Ecto neural progenitor cell (in vitro differentiated cells): ENCODE measurements at regions not wholly inside any gene's neighbourhood (a gene's known extent, or its start where the extent isn't known, plus 50 kb on each side); places are given as distances from the start of the nearest gene placed in this dataset.

ENCODE experiments used
- DNase-seq: peaks from one replicate; pipeline ENCODE4 v3.0.0-alpha.2; 2018; ENCODE audit warnings: low spot score

DNA sequence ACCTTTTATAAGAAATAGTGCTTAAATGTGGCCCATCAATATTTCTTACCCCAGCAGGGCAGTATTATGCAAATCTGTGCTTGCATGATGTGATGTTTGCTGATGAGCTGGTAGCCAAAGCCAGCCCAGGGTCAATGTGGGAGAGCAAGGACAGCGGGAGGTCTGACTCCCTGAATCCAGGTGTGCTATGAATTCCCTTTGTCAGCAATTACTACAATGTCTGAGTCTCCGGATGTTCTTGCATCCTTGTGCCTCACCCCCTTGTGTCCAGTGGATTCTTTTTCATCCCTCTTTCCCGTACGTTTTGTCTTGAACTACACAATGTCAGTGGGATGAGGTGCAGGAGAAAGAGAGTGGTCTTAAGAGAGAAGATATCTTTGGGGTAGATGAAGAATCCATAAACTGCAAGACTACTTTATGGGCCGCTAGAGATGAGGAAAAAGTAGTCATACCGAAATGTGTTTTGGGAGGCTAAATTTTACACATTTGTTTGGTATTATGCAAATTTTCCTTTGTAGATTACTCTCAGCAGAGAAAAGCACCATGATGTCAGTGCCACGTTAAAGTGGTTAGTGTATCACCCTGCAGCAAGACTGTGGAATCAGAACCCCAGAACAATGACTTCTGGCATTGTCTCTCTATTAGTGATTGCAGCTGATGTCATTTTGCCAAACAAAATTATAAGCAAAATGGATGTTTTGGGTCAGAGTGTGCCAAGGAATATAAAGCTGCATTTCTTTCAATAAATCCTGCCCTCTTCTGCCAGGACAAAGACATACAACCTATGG is 53.5 kb upstream of the TSHZ3 start:
- DNase-seq = no peak

DNA sequence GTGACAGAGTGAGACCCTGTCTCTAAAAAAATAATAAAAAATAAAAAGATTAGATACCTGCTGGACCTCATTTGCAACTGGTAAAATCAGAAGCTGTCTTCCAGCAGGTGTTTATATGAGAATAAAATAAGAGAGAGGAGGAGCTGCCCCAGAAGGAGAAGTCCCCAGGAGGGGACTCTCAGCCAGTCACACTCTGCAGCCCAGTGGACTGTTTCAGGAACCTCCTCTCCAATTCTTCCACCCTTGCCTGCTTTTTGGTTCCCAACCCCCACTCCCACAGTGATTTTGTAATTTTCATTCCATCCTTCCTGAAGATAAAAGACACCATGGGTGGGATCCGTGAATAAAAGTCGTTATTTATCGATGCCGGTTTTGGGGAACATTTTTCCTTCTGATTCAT is 56.9 kb upstream of the TSHZ3 start:
- no peak for DNase-seq

DNA sequence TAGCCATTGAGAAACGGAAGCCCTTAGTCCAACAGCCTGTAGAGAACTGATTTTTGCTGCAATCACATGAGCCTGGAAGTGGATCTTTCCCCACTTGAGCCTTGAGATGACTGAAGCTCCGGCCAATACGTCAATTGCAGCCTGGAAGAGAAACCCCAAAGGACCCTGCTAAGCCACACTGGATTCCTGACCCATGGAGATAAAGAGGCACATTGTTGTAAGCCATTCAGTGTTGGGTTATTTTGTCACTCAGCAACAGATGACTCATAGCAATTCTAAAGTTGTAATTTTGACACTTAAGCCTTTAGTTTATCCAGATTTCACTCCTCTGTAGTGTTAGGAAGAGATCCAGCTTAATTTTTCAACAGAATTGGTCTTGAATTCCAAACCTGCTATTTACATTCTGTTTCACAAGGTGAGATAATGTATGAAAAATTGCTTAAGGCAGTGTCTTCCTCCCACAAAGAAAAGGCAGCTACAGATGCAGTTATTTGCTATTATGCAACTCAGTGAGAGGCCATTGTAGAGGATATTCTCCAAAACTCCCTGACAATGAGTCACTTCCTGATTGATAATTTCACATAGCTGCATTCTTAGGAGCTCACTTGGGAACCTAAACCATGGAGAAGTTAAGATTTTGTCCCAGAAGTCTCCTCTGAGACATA is 59.4 kb upstream of the TSHZ3 start:
- no peak for DNase-seq

DNA sequence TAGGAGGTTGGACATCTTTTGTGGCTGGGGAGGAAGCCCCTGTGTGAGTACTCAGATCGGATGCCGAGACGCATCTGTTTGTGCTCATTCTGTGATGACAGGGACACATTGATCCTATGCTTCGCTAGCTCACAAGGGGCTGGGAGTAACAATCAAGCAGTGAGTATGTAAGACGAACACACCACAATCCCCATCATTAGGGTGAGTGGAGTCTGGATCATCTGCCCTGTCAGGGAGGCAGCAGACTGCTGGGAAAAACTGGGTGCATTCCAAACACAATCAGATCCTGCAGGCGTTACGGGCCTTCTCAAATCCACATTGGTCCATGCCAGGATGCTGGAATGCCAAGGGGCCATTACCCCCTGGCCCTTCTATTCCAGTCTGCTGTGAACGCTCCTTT is 64.1 kb upstream of the TSHZ3 start:
- DNase-seq = no peak

DNA sequence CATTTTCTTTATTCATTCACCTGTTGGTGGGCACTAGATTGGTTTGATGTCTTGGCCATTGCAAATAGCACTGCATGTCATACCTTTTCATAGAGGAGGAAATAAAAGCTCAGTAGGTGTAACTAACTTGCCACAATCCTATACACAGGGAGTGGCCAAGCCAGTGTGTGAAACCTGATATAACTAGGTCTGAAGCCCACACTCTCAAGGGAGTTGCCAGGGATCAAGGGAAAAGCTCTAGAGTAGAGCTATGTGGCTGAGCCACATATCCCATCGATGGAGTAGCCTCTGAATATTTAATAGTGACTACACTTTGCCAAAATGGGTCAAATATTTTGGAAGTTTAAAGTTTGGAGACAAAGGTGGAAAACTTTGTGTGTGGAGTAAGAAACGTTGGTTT is 66.1 kb upstream of the TSHZ3 start:
- DNase-seq = no peak

DNA sequence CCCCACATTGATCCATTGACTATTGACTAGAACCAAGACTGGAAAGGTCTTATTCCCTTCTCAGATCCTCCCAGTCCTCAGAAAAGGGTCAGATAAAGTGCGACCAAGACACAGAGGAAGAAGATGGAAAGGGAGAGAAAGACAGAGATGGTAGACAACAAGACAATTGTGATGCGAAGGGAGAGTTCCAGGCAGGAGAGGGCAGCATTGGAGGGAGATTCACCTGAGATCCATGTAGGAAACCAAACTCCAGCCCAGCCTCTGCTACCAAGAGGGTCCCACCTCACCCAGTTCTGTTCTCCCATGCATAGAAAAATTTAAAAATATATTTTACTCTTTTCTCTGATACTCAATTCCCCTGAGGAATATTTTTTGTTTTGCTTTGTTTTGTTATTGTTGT is 67.3 kb upstream of the TSHZ3 start:
- no peak for DNase-seq

DNA sequence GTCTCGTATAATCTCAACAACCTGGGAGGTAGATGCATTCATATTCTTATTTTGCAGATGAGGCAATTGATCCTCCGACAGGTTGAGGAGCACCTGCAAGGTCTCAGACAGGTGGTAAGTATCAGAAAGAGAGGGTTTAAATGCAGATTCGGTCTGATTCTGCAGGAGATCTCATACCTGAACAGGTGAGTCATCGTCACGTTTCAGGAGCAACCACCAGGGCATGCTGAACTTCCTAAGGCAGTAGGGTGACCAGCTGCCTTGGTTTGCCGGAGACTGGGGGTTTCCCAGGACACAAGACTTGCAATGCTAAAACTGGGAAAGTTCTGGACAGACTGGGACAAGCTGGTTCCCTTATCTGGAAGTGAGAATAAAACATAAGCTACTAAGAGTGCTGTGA is 68.8 kb upstream of the TSHZ3 start:
- no peak for DNase-seq

DNA sequence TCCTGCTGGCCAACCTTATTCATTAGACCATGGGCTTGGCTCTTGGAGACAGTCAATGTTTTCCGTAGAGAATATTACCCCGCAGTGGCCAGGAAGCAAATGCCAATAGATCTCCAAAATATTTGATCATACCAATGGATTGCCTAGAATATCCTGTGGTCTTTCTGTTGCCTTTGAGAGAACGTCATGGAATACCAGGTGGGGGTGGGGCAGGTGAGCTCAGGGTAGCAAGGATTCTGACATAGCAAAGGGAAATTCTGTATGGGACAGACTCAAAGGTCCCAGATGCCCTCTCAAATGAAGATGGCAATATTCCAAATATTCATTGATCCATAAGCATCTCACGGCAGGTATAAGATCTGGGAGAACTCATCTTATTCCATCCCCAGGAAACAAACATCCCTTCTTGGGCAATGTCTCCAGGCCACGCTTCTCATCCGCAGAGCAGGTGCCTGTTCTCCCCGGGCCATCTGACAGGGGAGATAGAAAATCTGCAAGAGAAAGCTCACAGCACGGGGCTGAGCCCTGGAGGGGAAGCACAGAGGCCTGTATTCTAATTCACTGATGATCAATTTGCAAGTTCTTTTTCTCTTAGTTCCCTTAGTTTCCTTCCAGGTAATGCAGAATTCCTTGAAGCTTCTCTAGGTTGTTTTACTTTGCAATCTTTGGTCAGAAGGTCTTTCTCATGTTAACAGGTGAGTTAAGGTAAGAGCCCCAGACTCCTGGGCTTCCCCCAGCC is 69.6 kb upstream of the TSHZ3 start:
- DNase-seq = no peak

DNA sequence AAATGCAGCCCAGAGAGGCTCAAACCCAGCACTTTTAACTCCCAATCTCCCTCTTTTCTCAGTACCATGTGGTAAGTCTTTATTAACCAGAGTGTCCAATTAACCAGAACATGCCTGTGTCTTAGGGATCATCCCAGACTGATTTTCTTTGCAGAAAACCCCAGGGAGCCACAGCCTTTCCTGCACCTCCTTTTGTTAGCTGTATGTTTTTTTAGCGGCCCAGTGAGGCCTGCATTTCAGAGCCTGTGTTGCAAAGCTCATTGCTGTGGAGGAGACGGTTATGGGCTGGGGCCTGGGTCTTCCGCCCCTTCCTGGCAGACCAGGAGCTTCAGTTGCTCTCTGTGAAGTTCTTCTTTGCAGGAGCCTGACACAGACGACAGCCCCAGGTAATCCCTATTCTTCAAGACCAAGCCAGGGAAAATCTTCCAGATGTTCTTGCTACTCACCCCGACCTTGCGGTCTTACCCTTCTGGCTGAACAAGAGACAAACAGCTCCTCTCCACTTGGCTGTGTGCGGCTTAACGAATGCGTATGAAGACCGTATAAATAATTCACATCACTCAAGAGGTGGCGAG is 70.7 kb upstream of the TSHZ3 start:
- no peak for DNase-seq

DNA sequence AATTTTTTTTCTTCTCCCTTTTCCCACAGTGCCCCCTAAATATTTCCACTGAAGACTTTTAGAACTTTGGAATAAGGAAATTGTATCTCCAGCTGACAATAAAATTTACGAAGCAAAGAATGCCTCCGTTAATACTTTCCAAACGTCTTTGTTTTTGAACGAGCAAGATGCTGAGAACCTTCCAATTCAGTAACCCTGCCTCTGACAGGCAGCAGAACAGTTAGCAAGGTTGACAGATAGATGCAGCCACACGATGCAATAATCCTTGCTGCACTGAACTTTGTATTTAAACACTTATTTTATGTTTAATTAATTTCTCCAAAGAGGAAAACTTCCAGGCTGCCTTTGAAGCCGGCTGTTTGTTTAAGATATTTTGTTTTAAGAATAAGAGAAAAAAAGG is 71.8 kb upstream of the TSHZ3 start:
- DNase-seq = no peak

DNA sequence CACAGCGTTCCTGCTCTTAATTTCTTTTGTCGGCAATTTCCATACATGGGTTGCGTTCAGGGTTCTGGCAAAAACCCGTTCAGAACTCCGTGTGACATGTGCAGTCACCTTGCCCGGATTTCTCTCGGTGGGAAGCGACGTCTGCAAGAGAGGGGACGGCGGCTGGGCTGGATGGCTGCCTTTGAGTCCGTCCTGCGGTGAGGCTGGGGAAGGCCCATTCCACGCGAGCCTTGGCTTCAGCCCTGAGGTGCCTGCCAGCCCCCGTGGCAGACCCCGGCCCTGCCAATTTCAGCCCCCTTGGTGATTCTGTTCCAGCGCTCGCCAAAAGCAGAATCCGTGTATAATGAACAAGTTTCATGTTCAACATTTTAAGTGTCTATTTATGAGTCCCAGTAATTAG is 72.6 kb upstream of the TSHZ3 start:
- no peak for DNase-seq

DNA sequence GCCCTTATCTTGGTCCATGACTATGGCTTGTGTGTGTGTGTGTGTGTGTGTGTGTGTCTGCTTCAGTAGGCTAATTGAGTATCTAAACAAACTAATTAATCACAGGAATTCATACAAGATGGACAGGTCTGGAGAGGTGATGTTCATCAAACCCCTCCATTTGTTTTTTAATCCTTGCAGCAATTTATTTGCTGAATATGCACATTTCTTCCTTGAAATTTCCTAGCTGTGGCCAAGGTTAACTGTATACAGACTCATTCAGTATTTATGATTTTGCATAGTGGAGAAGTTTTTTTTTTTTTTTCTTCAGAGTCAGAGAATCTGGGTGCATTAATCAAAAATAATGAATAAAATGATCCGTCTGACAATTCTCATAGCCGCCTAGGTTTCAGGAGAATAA is 74.7 kb upstream of the TSHZ3 start:
- no peak for DNase-seq

DNA sequence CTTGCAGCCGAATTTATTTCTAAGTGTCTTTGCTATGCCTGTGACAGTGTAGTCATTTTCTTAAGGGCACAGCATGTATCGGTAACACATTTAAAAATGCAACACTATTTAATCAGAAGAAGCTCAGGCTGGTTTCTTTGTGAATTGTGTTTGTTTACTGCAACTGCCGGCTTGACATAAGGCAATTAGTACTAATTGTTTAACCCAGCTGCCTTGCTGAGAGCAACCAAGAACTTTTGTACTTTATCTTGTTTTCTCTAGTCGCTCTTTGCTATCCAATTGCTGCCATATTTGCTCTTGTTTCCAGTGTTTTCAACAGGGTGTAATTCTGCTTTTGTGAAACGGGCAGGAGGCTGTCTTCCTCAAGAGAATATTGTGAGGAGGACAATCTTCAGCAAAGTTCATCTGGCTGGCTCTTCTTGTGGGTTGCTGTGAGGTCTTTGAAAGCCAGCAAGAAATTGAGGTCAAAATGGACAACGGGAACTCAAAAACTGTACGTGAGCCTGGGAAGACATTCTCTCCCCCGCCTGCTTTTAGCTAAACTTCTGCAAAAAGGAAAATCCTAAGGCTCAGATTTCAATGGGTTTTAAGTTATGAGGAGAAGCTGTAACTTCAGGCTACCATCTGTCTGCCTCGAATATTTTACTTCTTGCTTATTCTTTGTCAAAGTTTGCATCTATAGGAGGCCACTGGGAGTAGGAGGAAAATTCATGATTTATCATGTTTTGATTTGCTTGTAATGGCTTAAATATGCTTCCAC is 75.8 kb upstream of the TSHZ3 start:
- DNase-seq = no peak

DNA sequence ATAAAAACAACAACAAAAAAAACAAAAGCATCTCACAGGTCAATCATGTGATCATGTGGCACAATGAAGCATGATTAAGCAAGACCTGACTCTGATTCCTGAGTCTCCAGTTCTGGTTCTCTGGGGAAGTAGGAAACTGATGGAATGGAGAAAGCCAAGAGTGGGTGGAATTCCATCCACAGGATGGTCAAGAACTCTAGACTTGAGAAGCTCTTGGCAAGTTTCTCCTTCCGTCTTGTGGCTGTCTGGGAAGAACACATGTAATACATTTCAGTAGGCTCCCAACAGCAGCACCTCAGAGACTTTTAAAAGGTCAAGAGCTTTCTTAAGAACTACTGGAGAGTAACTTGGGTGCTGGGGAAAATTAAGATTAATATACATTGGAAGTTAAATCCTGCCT is 78.6 kb upstream of the TSHZ3 start:
- DNase-seq = no peak

DNA sequence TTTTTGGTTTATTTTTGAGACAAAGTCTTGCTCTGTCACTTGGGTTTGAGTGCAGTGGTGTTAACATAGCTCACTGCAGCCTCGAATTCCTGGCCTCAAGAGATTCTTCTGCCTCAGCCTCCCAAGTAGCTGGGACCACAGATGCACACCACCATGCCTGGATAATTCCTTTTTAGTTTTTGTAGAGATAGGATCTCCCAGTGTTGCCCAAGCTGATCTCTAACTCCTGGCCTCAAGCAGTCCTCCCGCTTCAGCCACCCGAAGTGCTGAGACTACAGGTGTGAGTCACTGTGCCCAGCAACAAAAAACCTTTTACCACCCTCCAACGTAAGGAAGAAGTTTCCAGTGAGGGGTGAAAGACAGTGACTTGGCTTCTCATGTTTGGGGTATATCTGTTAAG is 81.1 kb upstream of the TSHZ3 start:
- no peak for DNase-seq

DNA sequence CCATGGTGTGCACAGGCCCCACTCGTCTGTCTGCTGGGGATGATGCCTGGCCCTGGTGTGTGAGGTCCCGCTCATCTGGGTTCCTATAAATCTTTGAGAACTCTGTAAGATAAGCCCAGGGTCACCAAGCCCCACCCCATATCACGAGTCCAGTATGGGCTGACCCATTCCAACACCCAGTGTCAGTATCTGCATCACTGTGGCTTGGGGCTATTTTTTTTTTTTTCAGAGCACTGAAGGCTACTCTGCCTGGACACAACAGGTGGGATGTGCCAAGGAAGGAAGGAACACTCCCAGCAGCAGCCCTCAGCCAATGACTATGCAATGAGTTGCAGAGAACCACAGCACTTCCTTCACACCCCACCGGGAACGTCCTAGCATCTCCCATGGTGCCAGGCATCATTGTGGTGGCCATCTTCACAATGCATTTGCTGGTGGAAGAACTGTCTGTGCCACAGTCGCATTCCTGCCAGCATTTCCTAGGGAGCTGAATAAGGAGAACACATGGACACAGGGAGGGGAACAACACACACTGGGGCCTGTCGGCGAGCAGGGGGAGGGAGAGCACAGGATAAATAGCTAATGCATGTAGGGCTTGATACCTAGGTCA is 83.1 kb upstream of the TSHZ3 start:
- DNase-seq = no peak

DNA sequence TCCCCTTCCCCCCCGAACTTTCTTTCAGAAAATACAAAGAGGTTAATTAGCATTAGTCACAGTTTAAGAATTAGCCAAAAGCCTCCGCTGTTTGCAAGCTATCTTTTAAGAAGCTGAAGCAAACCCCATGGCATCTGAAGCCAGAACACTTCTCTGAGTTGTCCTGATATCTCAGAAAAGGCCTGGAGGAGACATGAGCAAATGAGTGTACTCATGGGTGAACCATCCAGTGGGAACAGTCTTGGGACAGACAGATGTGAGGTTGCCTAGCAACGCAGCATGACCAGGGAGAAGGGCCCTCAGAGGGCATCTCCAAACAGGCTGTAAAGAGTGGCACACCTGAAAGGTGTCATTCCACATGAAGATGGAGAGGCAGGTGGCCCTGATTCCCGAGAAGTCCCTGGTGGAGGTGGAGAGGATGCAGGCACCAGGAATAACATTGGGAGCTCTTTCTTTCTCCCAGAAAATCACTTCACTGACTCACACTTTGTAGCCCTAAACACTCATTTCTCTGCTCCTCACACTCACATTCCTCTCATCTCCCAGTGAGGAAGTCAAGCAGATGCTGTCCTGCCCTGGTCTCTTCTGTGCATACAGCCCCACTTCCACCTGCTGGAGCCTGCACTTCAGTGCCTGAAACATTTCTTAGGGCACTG is 87.0 kb upstream of the TSHZ3 start:
- no peak for DNase-seq

DNA sequence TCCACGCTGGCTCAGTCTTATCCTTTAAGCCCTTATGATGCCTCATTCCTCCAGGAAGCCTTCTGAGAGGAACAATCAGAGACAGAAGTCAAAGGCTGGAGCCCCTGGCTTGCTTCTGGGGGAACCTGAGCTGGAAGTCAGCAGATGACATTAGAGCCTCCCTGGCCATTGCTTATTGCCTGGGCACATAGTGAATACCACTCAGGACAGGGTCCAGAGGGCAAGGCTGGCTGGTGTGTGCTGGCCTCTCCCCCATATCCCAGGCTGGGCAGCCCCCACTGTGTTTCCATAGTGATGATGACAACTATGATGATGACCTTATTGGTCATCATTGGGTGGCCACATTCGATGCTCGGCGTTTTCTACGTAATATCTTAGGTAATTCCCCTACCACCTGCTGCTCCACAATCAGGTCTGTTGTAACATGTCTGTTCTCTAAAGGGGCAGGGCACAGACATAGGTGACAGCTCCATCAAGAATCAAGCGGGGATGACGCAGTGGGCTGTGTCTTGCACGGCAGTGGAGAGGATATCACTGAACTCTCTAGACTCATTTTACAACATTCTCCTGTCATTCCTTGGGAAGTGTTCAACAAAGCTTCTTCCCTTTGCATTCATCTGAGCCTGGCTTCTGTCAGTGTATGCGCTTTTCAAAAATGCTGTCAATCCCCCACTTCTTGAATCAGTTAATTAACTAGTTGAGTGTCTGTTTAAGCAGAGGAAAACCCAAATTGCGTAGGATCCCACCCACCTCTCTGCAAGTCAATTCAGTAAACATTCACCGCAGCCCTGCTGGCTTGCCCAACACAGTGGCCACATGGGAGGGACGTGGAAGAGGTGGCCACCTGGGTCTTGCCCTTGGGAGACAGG is 89.4 kb upstream of the TSHZ3 start:
- no peak for DNase-seq

DNA sequence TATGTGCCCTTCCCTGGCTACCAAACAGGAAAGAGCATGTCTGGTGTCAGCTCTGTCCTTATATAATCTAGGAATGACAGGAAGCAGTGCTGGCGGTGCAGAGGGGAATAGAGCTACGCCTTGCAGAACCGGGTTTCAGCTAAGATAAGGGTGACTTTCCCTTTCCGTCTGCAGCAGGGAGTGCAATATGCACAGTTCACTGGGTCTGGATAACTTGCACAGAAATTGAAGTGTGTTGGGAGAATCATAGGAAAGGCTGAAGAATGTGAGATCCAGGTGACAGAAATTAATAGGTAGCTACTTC is 90.0 kb upstream of the TSHZ3 start:
- DNase-seq = no peak

DNA sequence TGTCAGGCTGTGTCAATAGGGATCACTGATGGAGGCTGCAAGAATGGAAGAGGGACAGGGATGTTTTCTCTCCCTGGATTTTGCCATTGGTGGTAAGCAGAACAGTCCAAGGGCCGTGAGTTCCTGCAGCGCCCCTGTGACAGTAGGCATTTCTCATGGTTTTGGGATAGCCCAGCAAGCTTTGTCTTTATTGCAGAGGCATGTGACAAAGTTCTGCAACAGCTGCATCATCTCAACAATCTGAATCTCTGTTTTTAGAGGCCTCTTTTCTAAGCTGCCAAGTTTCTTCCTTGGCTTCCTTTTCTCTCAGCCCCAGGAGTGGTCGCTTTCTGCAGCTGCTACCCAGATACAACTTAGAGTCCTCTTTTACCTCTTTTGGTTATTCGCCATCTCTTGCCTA is 95.7 kb upstream of the TSHZ3 start:
- DNase-seq = no peak
